Upper lobe of right lung (tissue), 1 donor: ENCODE measurements at regions not wholly inside any gene's neighbourhood (a gene's known extent, or its start where the extent isn't known, plus 50 kb on each side); places are given as distances from the start of the nearest gene placed in this dataset.
"Not testable (repeated sequence)": the region's sequence is repeated elsewhere in the genome, so short reads cannot be mapped to it uniquely, and the experiment has no call there.

Experiments
- ATAC-seq: fragments of 200-7000 bp; cut with Tn5 transposase; one replicate; pipeline ENCODE4 v1.9.1; 2020; ENCODE audit warnings: mild to moderate bottlenecking, moderate library complexity
- DNase-seq: peaks from one replicate; pipeline ENCODE4 v3.0.0-alpha.2; 2020
- H3K27ac ChIP-seq: fragments of 200-600 bp; one replicate; pipeline ENCODE4 v1.8.0; 2022
- H3K27me3 ChIP-seq: fragments of 200-600 bp; one replicate; pipeline ENCODE4 v1.8.0; 2022; ENCODE audit warnings: mild to moderate bottlenecking
- H3K36me3 ChIP-seq: fragments of 200-600 bp; one replicate; pipeline ENCODE4 v1.8.0; 2022
- H3K4me1 ChIP-seq: fragments of 200-600 bp; one replicate; pipeline ENCODE4 v1.8.0; 2022
- H3K4me3 ChIP-seq: fragments of 200-600 bp; one replicate; pipeline ENCODE4 v1.8.0; 2022; ENCODE audit warnings: mild to moderate bottlenecking
- H3K9me3 ChIP-seq: fragments of 200-600 bp; one replicate; pipeline ENCODE4 v1.8.0; 2022
- CTCF ChIP-seq: fragments of 200-600 bp; IDR thresholded peaks from one replicate; pipeline ENCODE4 v1.8.0; 2022; ENCODE audit warnings: antibody characterized with exemption
- intact Hi-C: fragments of 100-400 bp; cut with DNase I; formaldehyde crosslinking; loops from one replicate; pipeline ENCODE4 v1.11.0; 2022
- donor health status: DM: no; HTN: yes; CAD: no; lungs with severe emphysema.

GRCh38 chr1:103457886-103458455 is 67.5 kb upstream of the RNPC3 start:
- no peak for DNase-seq
- no peaks in the 10 kb centered on the region for H3K4me1 ChIP-seq
- intact Hi-C loops: no loop called here

GRCh38 chr1:103448560-103448959 is 76.9 kb upstream of the RNPC3 start:
- Histone ChIP-seq H3K4me1 (no peaks in the 10 kb centered on the region), H3K27me3 (no peaks in the 10 kb centered on the region), H3K9me3 (no peaks in the 10 kb centered on the region), H3K27ac (no peak overlapping the region), H3K4me3 (no peak overlapping the region), H3K36me3 (no peaks in the 10 kb centered on the region)
- no peak for TF ChIP-seq CTCF
- intact Hi-C loops: no loop called here
- ATAC-seq (no peak), DNase-seq (no peak)

More at GRCh38 chr1:103457886-103458455, 67.5 kb upstream of the RNPC3 start:
- ATAC-seq: no peak
- H3K36me3 ChIP-seq: no peaks in the 10 kb centered on the region
- no peaks in the 10 kb centered on the region for H3K9me3 ChIP-seq
- H3K27me3 ChIP-seq: no peaks in the 10 kb centered on the region
- H3K27ac ChIP-seq: no peak overlapping the region
- TF ChIP-seq CTCF: no peak
- H3K4me3 ChIP-seq: no peak overlapping the region

- Histone ChIP-seq H3K27me3 (no peaks in the 10 kb centered on the region), H3K4me1 (no peaks in the 10 kb centered on the region), H3K9me3 (no peaks in the 10 kb centered on the region), H3K36me3 (no peaks in the 10 kb centered on the region), H3K27ac (no peak overlapping the region), H3K4me3 (no peak overlapping the region)
- ATAC-seq (no peak), DNase-seq (no peak)
- intact Hi-C loops: no loop called here
- no peak for TF ChIP-seq CTCF
These were observed 78.0 kb upstream of the RNPC3 start for GRCh38 chr1:103447471-103447870.

GRCh38 chr1:103441342-103441741 is 84.2 kb upstream of the RNPC3 start:
- no peak for ATAC-seq

GRCh38 chr1:103436568-103437100 is 88.9 kb upstream of the RNPC3 start:
- DNase-seq, H3K4me3 ChIP-seq, H3K27me3 ChIP-seq, H3K36me3 ChIP-seq, H3K27ac ChIP-seq, H3K9me3 ChIP-seq, intact Hi-C loops, H3K4me1 ChIP-seq, ATAC-seq: not testable (repeated sequence)

More at GRCh38 chr1:103441342-103441741, 84.2 kb upstream of the RNPC3 start:
- TF ChIP-seq CTCF: no peak
- no peak for DNase-seq
- Histone ChIP-seq H3K9me3 (no peaks in the 10 kb centered on the region), H3K4me3 (no peak overlapping the region), H3K36me3 (no peaks in the 10 kb centered on the region), H3K4me1 (no peaks in the 10 kb centered on the region), H3K27ac (no peak overlapping the region), H3K27me3 (no peaks in the 10 kb centered on the region)
- intact Hi-C loops: no loop called here

- H3K27me3 ChIP-seq: no peaks in the 10 kb centered on the region
- TF ChIP-seq CTCF: no peak
- H3K36me3 ChIP-seq: no peaks in the 10 kb centered on the region
- ATAC-seq (no peak), DNase-seq (no peak)
- no peaks in the 10 kb centered on the region for H3K9me3 ChIP-seq
- intact Hi-C loops: no loop called here
- H3K4me1 ChIP-seq: no peaks in the 10 kb centered on the region
- H3K27ac ChIP-seq: no peak overlapping the region
- no peak overlapping the region for H3K4me3 ChIP-seq
These were observed 90.1 kb upstream of the RNPC3 start for GRCh38 chr1:103435443-103435842.
